GM12878 (cell line): ENCODE measurements at regions not wholly inside any gene's neighbourhood (a gene's known extent, or its start where the extent isn't known, plus 50 kb on each side); places are given as distances from the start of the nearest gene placed in this dataset.

ENCODE experiments used
- SP1 ChIP-seq: IDR thresholded peaks from one replicate; pipeline ENCODE4 v1.6.1; 2011; ENCODE audit warnings: low read depth, low read length
- TF ChIP-seq, protein P1 (sequence below): fragments of 450-650 bp; formaldehyde crosslinking; IDR thresholded peaks from 2 replicates; pipeline ENCODE4 v1.4.0; 2020; ENCODE audit warnings: mild to moderate bottlenecking, moderate library complexity

GRCh38 chr21:25062061-25062460 is 545.2 kb downstream of the MRPL39 start:
- no peak for TF ChIP-seq SP1
- TF ChIP-seq, protein P1, sequence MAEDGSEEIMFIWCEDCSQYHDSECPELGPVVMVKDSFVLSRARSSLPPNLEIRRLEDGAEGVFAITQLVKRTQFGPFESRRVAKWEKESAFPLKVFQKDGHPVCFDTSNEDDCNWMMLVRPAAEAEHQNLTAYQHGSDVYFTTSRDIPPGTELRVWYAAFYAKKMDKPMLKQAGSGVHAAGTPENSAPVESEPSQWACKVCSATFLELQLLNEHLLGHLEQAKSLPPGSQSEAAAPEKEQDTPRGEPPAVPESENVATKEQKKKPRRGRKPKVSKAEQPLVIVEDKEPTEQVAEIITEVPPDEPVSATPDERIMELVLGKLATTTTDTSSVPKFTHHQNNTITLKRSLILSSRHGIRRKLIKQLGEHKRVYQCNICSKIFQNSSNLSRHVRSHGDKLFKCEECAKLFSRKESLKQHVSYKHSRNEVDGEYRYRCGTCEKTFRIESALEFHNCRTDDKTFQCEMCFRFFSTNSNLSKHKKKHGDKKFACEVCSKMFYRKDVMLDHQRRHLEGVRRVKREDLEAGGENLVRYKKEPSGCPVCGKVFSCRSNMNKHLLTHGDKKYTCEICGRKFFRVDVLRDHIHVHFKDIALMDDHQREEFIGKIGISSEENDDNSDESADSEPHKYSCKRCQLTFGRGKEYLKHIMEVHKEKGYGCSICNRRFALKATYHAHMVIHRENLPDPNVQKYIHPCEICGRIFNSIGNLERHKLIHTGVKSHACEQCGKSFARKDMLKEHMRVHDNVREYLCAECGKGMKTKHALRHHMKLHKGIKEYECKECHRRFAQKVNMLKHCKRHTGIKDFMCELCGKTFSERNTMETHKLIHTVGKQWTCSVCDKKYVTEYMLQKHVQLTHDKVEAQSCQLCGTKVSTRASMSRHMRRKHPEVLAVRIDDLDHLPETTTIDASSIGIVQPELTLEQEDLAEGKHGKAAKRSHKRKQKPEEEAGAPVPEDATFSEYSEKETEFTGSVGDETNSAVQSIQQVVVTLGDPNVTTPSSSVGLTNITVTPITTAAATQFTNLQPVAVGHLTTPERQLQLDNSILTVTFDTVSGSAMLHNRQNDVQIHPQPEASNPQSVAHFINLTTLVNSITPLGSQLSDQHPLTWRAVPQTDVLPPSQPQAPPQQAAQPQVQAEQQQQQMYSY (CRISPR knock-in tag) = no peak
